Panc1 (cell line): ENCODE measurements at regions not wholly inside any gene's neighbourhood (a gene's known extent, or its start where the extent isn't known, plus 50 kb on each side); places are given as distances from the start of the nearest gene placed in this dataset.

Experiments
- ATAC-seq: fragments of 200-7000 bp; cut with Tn5 transposase; 2 replicates; pipeline ENCODE4 v1.9.1; 2020; ENCODE audit warnings: mild to moderate bottlenecking, moderate library complexity
- BruUV-seq: library from RNA; stranded (reverse); fragments of 400-500 nt; replicated peaks from 2 replicates; lab custom pipeline; 2021; lab: Mats Ljungman, UMichigan
- CTCF ChIA-PET: fragments of 300-600 bp; sonication (Branson Sonifier 250); formaldehyde crosslinking; loops from one replicate; lab custom pipeline; 2022; ENCODE audit warnings: antibody characterized with exemption; lab: Charles Lee
- POLR2A ChIA-PET: fragments of 300-600 bp; sonication (Branson Sonifier 250); formaldehyde crosslinking; loops from one replicate; lab custom pipeline; 2022; ENCODE audit warnings: antibody characterized with exemption; lab: Charles Lee
- DNase-seq: peaks from one replicate; pipeline ENCODE4 v3.0.0-alpha.2; 2010; ENCODE audit warnings: low read depth, low spot score
- H3K27ac ChIP-seq: 2 replicates; pipeline ENCODE4 v1.5.1; 2011; ENCODE audit warnings: mild to moderate bottlenecking, low read length, inconsistent platforms
- H3K27me3 ChIP-seq: fragments of 200-500 bp; sonication (Bioruptor generic); 2 replicates; pipeline ENCODE4 v1.6.0; 2014; ENCODE audit warnings: low read length, inconsistent platforms; ENCODE audit not compliant: control insufficient read depth, insufficient read depth
- H3K36me3 ChIP-seq: fragments of 200-500 bp; sonication (Bioruptor generic); 2 replicates; pipeline ENCODE4 v1.5.1; 2014; ENCODE audit warnings: inconsistent platforms, mild to moderate bottlenecking, low read length, moderate library complexity; ENCODE audit not compliant: control insufficient read depth, insufficient read depth
- H3K4me1 ChIP-seq: 2 replicates; pipeline ENCODE4 v1.5.1; 2011; ENCODE audit warnings: inconsistent platforms, mild to moderate bottlenecking, low read length, moderate library complexity; ENCODE audit not compliant: control insufficient read depth, insufficient read depth
- H3K4me3 ChIP-seq, 2 experiments: 2 replicates each; pipeline ENCODE4 v1.5.1; 2011 to 2012; ENCODE audit warnings: low read depth in 2 of 2, low read length in 2 of 2, mild to moderate bottlenecking in 2 of 2, inconsistent platforms in 1 of 2, moderate library complexity in 1 of 2
- H3K9me3 ChIP-seq: fragments of 200-500 bp; sonication (Bioruptor generic); 2 replicates; pipeline ENCODE4 v1.5.1; 2014; ENCODE audit warnings: low read depth, mild to moderate bottlenecking, inconsistent platforms, low read length, moderate library complexity; ENCODE audit not compliant: control insufficient read depth, insufficient read depth
- CTCF ChIP-seq: fragments of 450-650 bp; IDR thresholded peaks from 2 replicates; pipeline ENCODE4 v1.5.1; 2017; ENCODE audit warnings: mild to moderate bottlenecking
- POLR2AphosphoS5 ChIP-seq: IDR thresholded peaks from 2 replicates; pipeline ENCODE4 v1.6.1; 2012; ENCODE audit warnings: mild to moderate bottlenecking, low read depth, low read length, moderate library complexity
- SIN3A ChIP-seq: IDR thresholded peaks from 2 replicates; pipeline ENCODE4 v1.6.1; 2012; ENCODE audit warnings: low read depth, mild to moderate bottlenecking, low read length, moderate library complexity, borderline replicate concordance; ENCODE audit not compliant: insufficient read depth
- TCF7L2 ChIP-seq: IDR thresholded peaks from 2 replicates; pipeline ENCODE4 v1.6.1; 2011; ENCODE audit warnings: mild to moderate bottlenecking, low read depth, low read length, inconsistent platforms
- in situ Hi-C: cut with HindIII; loops from 2 replicates; pipeline ENCODE4 v1.10.0; 2016; ENCODE audit warnings: low sequenced_read_pairs, low pct_unique_long_range_greater_than_20kb
- intact Hi-C: fragments of 100-400 bp; cut with micrococcal nuclease; formaldehyde crosslinking; loops from one replicate; pipeline ENCODE4 v1.10.0; 2022; ENCODE audit not compliant: unreplicated experiment
- TF ChIP-seq, protein P1 (sequence below), 2 experiments: IDR thresholded peaks; 2 replicates each; pipeline ENCODE4 v1.6.1; 2011 to 2012; ENCODE audit warnings: low read depth in 2 of 2, control low read depth in 1 of 2, low read length in 1 of 2, mild to moderate bottlenecking in 1 of 2, moderate library complexity in 1 of 2; ENCODE audit not compliant: insufficient read depth in 1 of 2

GRCh38 chr6:105595829-105596228, 192.9 kb upstream of the PREP start:
- TF ChIP-seq TCF7L2 (no peak), CTCF (no peak), SIN3A (no peak), POLR2AphosphoS5 (no peak)
- TF ChIP-seq, protein P1, sequence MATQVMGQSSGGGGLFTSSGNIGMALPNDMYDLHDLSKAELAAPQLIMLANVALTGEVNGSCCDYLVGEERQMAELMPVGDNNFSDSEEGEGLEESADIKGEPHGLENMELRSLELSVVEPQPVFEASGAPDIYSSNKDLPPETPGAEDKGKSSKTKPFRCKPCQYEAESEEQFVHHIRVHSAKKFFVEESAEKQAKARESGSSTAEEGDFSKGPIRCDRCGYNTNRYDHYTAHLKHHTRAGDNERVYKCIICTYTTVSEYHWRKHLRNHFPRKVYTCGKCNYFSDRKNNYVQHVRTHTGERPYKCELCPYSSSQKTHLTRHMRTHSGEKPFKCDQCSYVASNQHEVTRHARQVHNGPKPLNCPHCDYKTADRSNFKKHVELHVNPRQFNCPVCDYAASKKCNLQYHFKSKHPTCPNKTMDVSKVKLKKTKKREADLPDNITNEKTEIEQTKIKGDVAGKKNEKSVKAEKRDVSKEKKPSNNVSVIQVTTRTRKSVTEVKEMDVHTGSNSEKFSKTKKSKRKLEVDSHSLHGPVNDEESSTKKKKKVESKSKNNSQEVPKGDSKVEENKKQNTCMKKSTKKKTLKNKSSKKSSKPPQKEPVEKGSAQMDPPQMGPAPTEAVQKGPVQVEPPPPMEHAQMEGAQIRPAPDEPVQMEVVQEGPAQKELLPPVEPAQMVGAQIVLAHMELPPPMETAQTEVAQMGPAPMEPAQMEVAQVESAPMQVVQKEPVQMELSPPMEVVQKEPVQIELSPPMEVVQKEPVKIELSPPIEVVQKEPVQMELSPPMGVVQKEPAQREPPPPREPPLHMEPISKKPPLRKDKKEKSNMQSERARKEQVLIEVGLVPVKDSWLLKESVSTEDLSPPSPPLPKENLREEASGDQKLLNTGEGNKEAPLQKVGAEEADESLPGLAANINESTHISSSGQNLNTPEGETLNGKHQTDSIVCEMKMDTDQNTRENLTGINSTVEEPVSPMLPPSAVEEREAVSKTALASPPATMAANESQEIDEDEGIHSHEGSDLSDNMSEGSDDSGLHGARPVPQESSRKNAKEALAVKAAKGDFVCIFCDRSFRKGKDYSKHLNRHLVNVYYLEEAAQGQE (IDR thresholded peaks at IDR 0.05; ENCODE audit: insufficient read depth in 1 of 2, low read depth in 2 of 2, low read length in 1 of 2) = no peak
- no TSS peak for BruUV-seq
- intact Hi-C loops = no loop called here
- Histone ChIP-seq H3K27me3 (no peaks in the 10 kb centered on the region), H3K9me3 (no peaks in the 10 kb centered on the region), H3K4me3 (no peak overlapping the region), H3K4me1 (peaks cover 16% of the 10 kb centered on the region), H3K36me3 (no peaks in the 10 kb centered on the region), H3K27ac (peak overlapping the region; percentile 92)
- ChIA-PET POLR2A (no interaction called here), CTCF (no interaction called here)
- DNase-seq = no peak
- in situ Hi-C loops = no loop called here
- ATAC-seq = no peak; the same call in 1 of the 2 replicates

DNA sequence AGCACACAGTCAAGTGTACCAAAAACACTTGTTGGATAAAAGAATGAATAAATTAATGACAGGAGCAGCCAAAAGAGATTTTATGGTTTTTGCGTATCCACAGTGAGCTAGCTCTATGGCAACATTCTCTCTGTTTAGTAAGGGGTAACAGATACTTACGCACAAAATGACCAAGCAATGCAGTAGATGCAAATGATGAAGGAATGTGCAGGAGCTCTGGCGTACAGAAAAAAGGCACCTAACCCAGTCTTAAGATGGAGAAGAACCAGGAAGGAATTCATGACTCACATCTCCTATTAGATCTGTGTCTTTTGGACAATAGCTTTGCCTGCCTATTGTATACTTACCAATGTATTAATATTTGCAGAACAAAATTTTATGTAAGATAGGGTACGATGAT, 191.9 kb upstream of the PREP start:
- in situ Hi-C loops (no loop called here), intact Hi-C loops (no loop called here)
- ATAC-seq = no peak
- no peak overlapping the region for H3K4me3 ChIP-seq
- DNase-seq = no peak
- H3K9me3 ChIP-seq = no peaks in the 10 kb centered on the region
- H3K27me3 ChIP-seq = no peaks in the 10 kb centered on the region
- H3K4me1 ChIP-seq = peaks cover 16% of the 10 kb centered on the region
- TF ChIP-seq CTCF = no peak
- no peak for TF ChIP-seq SIN3A
- ChIA-PET CTCF (no interaction called here), POLR2A (no interaction called here)
- H3K27ac ChIP-seq = peak overlapping the region; percentile 92
- no TSS peak for BruUV-seq
- no peaks in the 10 kb centered on the region for H3K36me3 ChIP-seq
